Activated CD4-positive, alpha-beta T cell treated with anti-CD3 and anti-CD28 coated beads, Interleukin-2, amount 50 U/mL, for 1 hour (primary cell): ENCODE measurements at regions not wholly inside any gene's neighbourhood (a gene's known extent, or its start where the extent isn't known, plus 50 kb on each side); places are given as distances from the start of the nearest gene placed in this dataset.

Experiments used
- DNase-seq: peaks from one replicate; pipeline ENCODE4 v3.0.0-alpha.2; 2020

- no peak for DNase-seq
Observed at GRCh38 chr2:59956981-59957380, 596.5 kb downstream of the BCL11A start.

GRCh38 chr2:59947917-59948541, 605.4 kb downstream of the BCL11A start:
- DNase-seq, result no peak

GRCh38 chr2:59947209-59947608, 606.2 kb downstream of the BCL11A start:
- DNase-seq, result no peak

GRCh38 chr2:59939236-59939635, 614.2 kb downstream of the BCL11A start:
- DNase-seq, result no peak

GRCh38 chr2:59938181-59938580, 615.3 kb downstream of the BCL11A start:
- DNase-seq, result no peak

GRCh38 chr2:59936048-59936447, 617.4 kb downstream of the BCL11A start:
- DNase-seq, result no peak

- no peak for DNase-seq
Observed at GRCh38 chr2:59935005-59935404, 618.4 kb downstream of the BCL11A start.

GRCh38 chr2:59933948-59934347, 619.5 kb downstream of the BCL11A start:
- no peak for DNase-seq

GRCh38 chr2:59932341-59932740, 621.1 kb downstream of the BCL11A start:
- DNase-seq, result no peak

GRCh38 chr2:59930430-59930829, 623.0 kb downstream of the BCL11A start:
- DNase-seq, result no peak

GRCh38 chr2:59926731-59927130, 626.7 kb downstream of the BCL11A start:
- no peak for DNase-seq

GRCh38 chr2:59925321-59925720, 628.1 kb downstream of the BCL11A start:
- DNase-seq, result no peak

- DNase-seq, result no peak
Observed at GRCh38 chr2:59924346-59924745, 629.1 kb downstream of the BCL11A start.

- DNase-seq, result no peak
Observed at GRCh38 chr2:59922450-59922849, 631.0 kb downstream of the BCL11A start.

- DNase-seq, result no peak
Observed at GRCh38 chr2:59921743-59922142, 631.7 kb downstream of the BCL11A start.

- DNase-seq, result no peak
Observed at GRCh38 chr2:59920961-59921360, 632.5 kb downstream of the BCL11A start.

- DNase-seq, result no peak
Observed at GRCh38 chr2:59920307-59920706, 633.1 kb downstream of the BCL11A start.

GRCh38 chr2:59919579-59919978, 633.9 kb downstream of the BCL11A start:
- no peak for DNase-seq

GRCh38 chr2:59912042-59912441, 641.4 kb downstream of the BCL11A start:
- no peak for DNase-seq

GRCh38 chr2:59910166-59910565, 643.3 kb downstream of the BCL11A start:
- no peak for DNase-seq

GRCh38 chr2:59909147-59909546, 644.3 kb downstream of the BCL11A start:
- DNase-seq, result no peak

GRCh38 chr2:59905731-59906130, 647.7 kb downstream of the BCL11A start:
- DNase-seq, result no peak

- no peak for DNase-seq
Observed at GRCh38 chr2:59903994-59904544, 649.4 kb downstream of the BCL11A start.

- DNase-seq, result no peak
Observed at GRCh38 chr2:59900728-59901452, 652.6 kb downstream of the BCL11A start.

- DNase-seq, result no peak
Observed at GRCh38 chr2:59899692-59900091, 653.8 kb downstream of the BCL11A start.
